ENCODE measurements at regions not wholly inside any gene's neighbourhood (a gene's known extent, or its start where the extent isn't known, plus 50 kb on each side); places are given as distances from the start of the nearest gene placed in this dataset.

DNA sequence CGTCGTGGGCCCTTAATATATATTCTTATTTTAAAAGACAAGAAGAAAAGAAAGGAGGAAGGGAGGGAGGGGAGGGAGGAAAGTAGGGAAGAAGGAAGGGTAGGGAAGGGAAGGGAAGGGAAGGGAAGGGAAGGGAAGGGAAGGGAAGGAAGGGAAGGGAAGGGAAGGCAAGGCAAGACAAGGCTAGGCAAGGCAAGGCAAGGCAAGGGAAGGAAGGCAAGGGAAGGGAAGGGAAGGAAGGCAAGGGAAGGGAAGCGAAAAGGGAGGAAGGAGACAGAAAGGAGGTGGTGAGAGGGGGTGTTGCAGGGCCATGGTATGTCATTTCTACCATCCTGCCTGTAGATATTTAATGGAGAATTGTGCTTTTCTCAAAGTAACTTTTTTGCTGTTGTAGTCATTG, 83.9 kb upstream of the BTBD3 start:
- TF ChIP-seq FOXJ3 (CRISPR knock-in tag; IDR thresholded peaks at IDR 0.05) = no peak
- TF ChIP-seq CHD2 (IDR thresholded peaks at IDR 0.05; ENCODE audit: low read length, partially characterized antibody) = no peak
- TF ChIP-seq CTCF (IDR thresholded peaks at IDR 0.05) = no peak
- TF ChIP-seq TAF1 (IDR thresholded peaks at IDR 0.05; ENCODE audit: borderline replicate concordance, low read depth, low read length) = no peak
- TF ChIP-seq FOXM1 (IDR thresholded peaks at IDR 0.05; ENCODE audit: low read depth) = no peak
- no peak for TF ChIP-seq RAD21 (IDR thresholded peaks at IDR 0.05; ENCODE audit: low read length)
- TF ChIP-seq EZH2phosphoT487 (IDR thresholded peaks at IDR 0.05; ENCODE audit: borderline replicate concordance, low read depth) = no peak
